ENCODE measurements at regions not wholly inside any gene's neighbourhood (a gene's known extent, or its start where the extent isn't known, plus 50 kb on each side); places are given as distances from the start of the nearest gene placed in this dataset.

GRCh38 chr5:75856056-75856455 lies 138.8 kb upstream of the POC5 start:
- Histone ChIP-seq H3K36me3 (replicated peaks; ENCODE audit: low read depth, low read length) (no peaks in the 10 kb centered on the region), H3K27ac (ENCODE audit: low read length) (no peak overlapping the region), H3K9ac (ENCODE audit: low read length) (no peak overlapping the region), H3K9me3 (ENCODE audit: insufficient read depth, low read length) (no peaks in the 10 kb centered on the region), H3K4me2 (ENCODE audit: low read length) (no peak overlapping the region), H3K4me1 (ENCODE audit: low read length) (peaks cover under 1% of the 10 kb centered on the region), H3K27me3 (ENCODE audit: low read depth, low read length) (no peaks in the 10 kb centered on the region), H3K4me3 (ENCODE audit: low read length) (no peak overlapping the region), H4K20me1 (ENCODE audit: insufficient read depth, low read length) (no peaks in the 10 kb centered on the region), H3K79me2 (ENCODE audit: low read length) (no peaks in the 10 kb centered on the region), H2AFZ (ENCODE audit: low read depth, low read length) (no peak overlapping the region)
- no peak for TF ChIP-seq EZH2phosphoT487 (IDR thresholded peaks at IDR 0.05; ENCODE audit: low read depth)
- TF ChIP-seq CTCF (IDR thresholded peaks at IDR 0.05; ENCODE audit: low read depth, low read length): no peak

GRCh38 chr5:75848077-75848476 lies 130.8 kb upstream of the POC5 start:
- Histone ChIP-seq H4K20me1 (ENCODE audit: insufficient read depth, low read length) (no peaks in the 10 kb centered on the region), H2AFZ (ENCODE audit: low read depth, low read length) (no peak overlapping the region), H3K9ac (ENCODE audit: low read length) (peak overlapping the region; percentile 74), H3K79me2 (ENCODE audit: low read length) (no peaks in the 10 kb centered on the region), H3K4me3 (ENCODE audit: low read length) (peak overlapping the region; percentile 62), H3K4me1 (ENCODE audit: low read length) (peaks cover 76% of the 10 kb centered on the region), H3K27ac (ENCODE audit: low read length) (peak overlapping the region; percentile 98), H3K9me3 (ENCODE audit: insufficient read depth, low read length) (no peaks in the 10 kb centered on the region), H3K27me3 (ENCODE audit: low read depth, low read length) (no peaks in the 10 kb centered on the region), H3K4me2 (ENCODE audit: low read length) (peak overlapping the region; percentile 81), H3K36me3 (replicated peaks; ENCODE audit: low read depth, low read length) (no peaks in the 10 kb centered on the region)
- no peak for TF ChIP-seq EZH2phosphoT487 (IDR thresholded peaks at IDR 0.05; ENCODE audit: low read depth)
- TF ChIP-seq CTCF (IDR thresholded peaks at IDR 0.05; ENCODE audit: low read depth, low read length): no peak

- no peak overlapping the region for H2AFZ ChIP-seq (ENCODE audit: low read depth, low read length)
- no peak for TF ChIP-seq CTCF (IDR thresholded peaks at IDR 0.05; ENCODE audit: low read depth, low read length)
- peak; percentile 59; the same call in 1 of the 2 replicates for TF ChIP-seq EZH2phosphoT487 (IDR thresholded peaks at IDR 0.05; ENCODE audit: low read depth)
- H3K4me2 ChIP-seq (ENCODE audit: low read length): peak overlapping the region; percentile 93
Observed at GRCh38 chr5:75847561-75848021, 130.4 kb upstream of the POC5 start.

GRCh38 chr5:75844301-75844700 lies 127.1 kb upstream of the POC5 start:
- Histone ChIP-seq H3K4me3 (ENCODE audit: low read length) (no peak overlapping the region), H3K9ac (ENCODE audit: low read length) (no peak overlapping the region), H3K79me2 (ENCODE audit: low read length) (no peaks in the 10 kb centered on the region), H4K20me1 (ENCODE audit: insufficient read depth, low read length) (no peaks in the 10 kb centered on the region), H3K27ac (ENCODE audit: low read length) (peak overlapping the region; percentile 98), H3K9me3 (ENCODE audit: insufficient read depth, low read length) (no peaks in the 10 kb centered on the region), H3K4me1 (ENCODE audit: low read length) (peaks cover 68% of the 10 kb centered on the region), H3K36me3 (replicated peaks; ENCODE audit: low read depth, low read length) (no peaks in the 10 kb centered on the region), H3K4me2 (ENCODE audit: low read length) (peak overlapping the region; percentile 93; the same call in 1 of the 2 replicates), H2AFZ (ENCODE audit: low read depth, low read length) (no peak overlapping the region), H3K27me3 (ENCODE audit: low read depth, low read length) (no peaks in the 10 kb centered on the region)
- TF ChIP-seq EZH2phosphoT487 (IDR thresholded peaks at IDR 0.05; ENCODE audit: low read depth) (no peak), CTCF (IDR thresholded peaks at IDR 0.05; ENCODE audit: low read depth, low read length) (no peak)

More at GRCh38 chr5:75847561-75848021, 130.4 kb upstream of the POC5 start:
- H3K27me3 ChIP-seq (ENCODE audit: low read depth, low read length): no peaks in the 10 kb centered on the region
- H3K9ac ChIP-seq (ENCODE audit: low read length): peak overlapping the region; percentile 79
- H3K9me3 ChIP-seq (ENCODE audit: insufficient read depth, low read length): no peaks in the 10 kb centered on the region
- no peaks in the 10 kb centered on the region for H3K36me3 ChIP-seq (replicated peaks; ENCODE audit: low read depth, low read length)
- peaks cover 79% of the 10 kb centered on the region for H3K4me1 ChIP-seq (ENCODE audit: low read length)
- H3K79me2 ChIP-seq (ENCODE audit: low read length): no peaks in the 10 kb centered on the region
- H4K20me1 ChIP-seq (ENCODE audit: insufficient read depth, low read length): no peaks in the 10 kb centered on the region
- H3K4me3 ChIP-seq (ENCODE audit: low read length): peak overlapping the region; percentile 64
- peak overlapping the region; percentile 98 for H3K27ac ChIP-seq (ENCODE audit: low read length)

All from OCI-LY3 (cell line).